ENCODE measurements at regions not wholly inside any gene's neighbourhood (a gene's known extent, or its start where the extent isn't known, plus 50 kb on each side); places are given as distances from the start of the nearest gene placed in this dataset.

DNA sequence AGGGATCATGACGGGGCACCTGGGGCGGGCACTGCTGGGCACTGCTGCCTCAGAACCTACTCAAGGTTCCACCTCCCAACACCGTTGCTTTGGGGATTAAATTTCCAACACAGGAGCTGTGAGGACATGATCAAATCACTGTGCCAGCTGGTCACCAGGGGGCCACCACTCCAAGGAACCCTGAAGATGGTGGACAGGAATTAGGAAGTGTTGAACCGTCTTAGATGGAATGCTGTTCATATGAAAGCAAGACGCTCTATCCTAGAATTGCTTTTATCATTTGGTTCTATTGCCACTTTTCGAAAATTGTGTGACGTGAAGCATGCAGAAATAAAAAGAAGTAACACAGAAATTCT lies 140.3 kb downstream of the DLL1 start:
- TF ChIP-seq, protein P1, sequence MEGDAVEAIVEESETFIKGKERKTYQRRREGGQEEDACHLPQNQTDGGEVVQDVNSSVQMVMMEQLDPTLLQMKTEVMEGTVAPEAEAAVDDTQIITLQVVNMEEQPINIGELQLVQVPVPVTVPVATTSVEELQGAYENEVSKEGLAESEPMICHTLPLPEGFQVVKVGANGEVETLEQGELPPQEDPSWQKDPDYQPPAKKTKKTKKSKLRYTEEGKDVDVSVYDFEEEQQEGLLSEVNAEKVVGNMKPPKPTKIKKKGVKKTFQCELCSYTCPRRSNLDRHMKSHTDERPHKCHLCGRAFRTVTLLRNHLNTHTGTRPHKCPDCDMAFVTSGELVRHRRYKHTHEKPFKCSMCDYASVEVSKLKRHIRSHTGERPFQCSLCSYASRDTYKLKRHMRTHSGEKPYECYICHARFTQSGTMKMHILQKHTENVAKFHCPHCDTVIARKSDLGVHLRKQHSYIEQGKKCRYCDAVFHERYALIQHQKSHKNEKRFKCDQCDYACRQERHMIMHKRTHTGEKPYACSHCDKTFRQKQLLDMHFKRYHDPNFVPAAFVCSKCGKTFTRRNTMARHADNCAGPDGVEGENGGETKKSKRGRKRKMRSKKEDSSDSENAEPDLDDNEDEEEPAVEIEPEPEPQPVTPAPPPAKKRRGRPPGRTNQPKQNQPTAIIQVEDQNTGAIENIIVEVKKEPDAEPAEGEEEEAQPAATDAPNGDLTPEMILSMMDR (conservative IDR thresholded peaks at IDR 0.05): no peak
- no peaks in the 10 kb centered on the region for H3K9me3 Mint-ChIP-seq
- no peak overlapping the region for H3K4me3 Mint-ChIP-seq
- H3K36me3 Mint-ChIP-seq: no peaks in the 10 kb centered on the region
- peaks cover 29% of the 10 kb centered on the region for H3K4me1 Mint-ChIP-seq (ENCODE audit: unreplicated experiment)
- H3K27me3 Mint-ChIP-seq: peaks cover 24% of the 10 kb centered on the region
- DNase-seq (ENCODE audit: extremely low spot score, unreplicated experiment): no peak
- H3K27ac Mint-ChIP-seq: no peak overlapping the region

- no peak overlapping the region for H3K4me3 Mint-ChIP-seq
These were observed 140.9 kb downstream of the DLL1 start for GRCh38 chr6:170149681-170150589.

DNA sequence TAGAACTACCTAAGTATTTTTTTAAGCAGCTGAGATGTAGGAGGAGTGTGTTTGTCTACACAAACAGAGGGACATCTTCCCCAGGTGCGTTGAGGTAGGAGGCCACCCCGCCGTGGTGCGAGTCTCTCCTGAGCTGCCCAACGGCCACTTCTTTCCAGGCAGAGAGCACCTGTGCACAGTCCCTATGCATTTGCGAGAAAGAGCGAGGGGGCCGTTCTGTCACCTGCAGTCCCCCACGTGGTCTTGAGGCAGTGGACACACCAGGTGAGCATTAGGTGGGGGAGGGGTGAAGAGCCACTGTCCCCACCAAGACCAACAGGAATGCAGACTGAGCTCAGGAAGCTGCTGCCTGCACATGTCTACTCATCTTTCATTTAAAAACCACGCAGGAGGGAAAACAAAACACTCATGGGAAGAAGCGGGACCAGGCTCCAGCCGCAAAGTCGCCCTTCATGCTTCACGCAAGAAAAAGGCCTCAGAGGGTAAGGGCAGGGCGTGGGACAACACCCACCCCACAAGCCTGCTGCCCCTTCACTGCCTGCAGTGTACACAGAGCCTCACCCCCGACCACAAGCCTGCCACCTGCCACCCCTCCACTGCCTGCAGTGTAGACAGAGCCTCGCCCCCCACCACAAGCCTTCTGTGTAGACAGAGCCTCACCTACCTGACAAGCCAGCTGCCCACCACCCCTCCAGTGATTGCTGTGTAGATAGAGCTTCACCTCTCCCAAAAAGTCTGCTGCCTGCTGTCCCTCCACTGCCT lies 142.0 kb downstream of the DLL1 start:
- peaks cover 27% of the 10 kb centered on the region for H3K27me3 Mint-ChIP-seq

More at GRCh38 chr6:170149681-170150589, 140.9 kb downstream of the DLL1 start:
- no peak for DNase-seq (ENCODE audit: extremely low spot score, unreplicated experiment)
- Mint-ChIP-seq H3K36me3 (no peaks in the 10 kb centered on the region), H3K27ac (no peak overlapping the region), H3K9me3 (no peaks in the 10 kb centered on the region), H3K4me1 (ENCODE audit: unreplicated experiment) (peaks cover 29% of the 10 kb centered on the region), H3K27me3 (peaks cover 25% of the 10 kb centered on the region)
- TF ChIP-seq, protein P1 (conservative IDR thresholded peaks at IDR 0.05): no peak

DNA sequence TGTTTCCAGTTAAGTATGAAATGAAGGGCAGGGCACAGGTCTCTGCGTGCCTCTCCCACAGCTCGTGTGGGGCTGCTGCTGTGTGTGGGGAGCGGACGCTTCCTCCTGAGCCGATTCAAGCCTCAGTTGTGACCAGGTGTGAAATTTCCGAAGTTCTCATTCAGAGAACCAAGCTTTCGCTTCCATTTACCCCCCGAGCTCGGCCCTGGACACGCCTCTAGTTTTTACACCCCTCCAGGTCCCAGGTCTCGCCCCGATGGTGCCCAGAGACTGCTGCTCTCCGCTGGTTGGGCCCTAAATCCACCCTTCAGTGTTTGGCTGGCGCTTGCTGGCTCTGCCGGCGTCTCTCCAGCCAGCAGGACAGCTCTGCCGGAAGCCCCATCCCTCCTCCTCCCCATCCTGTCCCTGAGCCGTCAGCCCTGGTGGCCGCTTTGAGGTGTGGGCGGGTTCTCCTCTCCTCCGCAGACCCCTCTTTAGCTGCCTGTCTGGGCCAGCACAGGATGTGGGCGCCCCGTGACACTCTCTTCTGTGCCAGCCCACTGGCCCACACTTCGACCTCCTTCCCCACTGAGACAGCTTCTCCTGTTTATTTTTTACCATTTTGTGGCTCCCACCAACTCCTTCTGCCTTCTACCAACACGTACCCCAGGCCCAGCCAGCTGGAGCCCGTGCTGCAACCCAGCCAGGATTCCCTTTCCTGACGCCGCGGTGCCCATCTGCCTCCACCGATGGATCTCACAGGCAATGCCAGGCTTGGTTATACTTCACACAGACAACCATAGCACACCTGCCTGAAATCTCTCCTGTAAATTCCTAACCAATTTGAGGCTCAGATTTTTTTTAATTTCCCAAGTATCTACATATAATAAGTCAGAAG lies 142.8 kb downstream of the DLL1 start:
- Mint-ChIP-seq H3K4me3 (no peak overlapping the region), H3K36me3 (no peaks in the 10 kb centered on the region), H3K4me1 (ENCODE audit: unreplicated experiment) (peaks cover 26% of the 10 kb centered on the region), H3K9me3 (no peaks in the 10 kb centered on the region), H3K27ac (no peak overlapping the region), H3K27me3 (peaks cover 26% of the 10 kb centered on the region)
- TF ChIP-seq, protein P1 (conservative IDR thresholded peaks at IDR 0.05): no peak
- no peak for DNase-seq (ENCODE audit: extremely low spot score, unreplicated experiment)

More for the DNA sequence above, 142.0 kb downstream of the DLL1 start:
- Mint-ChIP-seq H3K9me3 (no peaks in the 10 kb centered on the region), H3K4me1 (ENCODE audit: unreplicated experiment) (peaks cover 29% of the 10 kb centered on the region), H3K4me3 (no peak overlapping the region), H3K27ac (no peak overlapping the region), H3K36me3 (no peaks in the 10 kb centered on the region)
- TF ChIP-seq, protein P1 (conservative IDR thresholded peaks at IDR 0.05): no peak
- no peak for DNase-seq (ENCODE audit: extremely low spot score, unreplicated experiment)

DNA sequence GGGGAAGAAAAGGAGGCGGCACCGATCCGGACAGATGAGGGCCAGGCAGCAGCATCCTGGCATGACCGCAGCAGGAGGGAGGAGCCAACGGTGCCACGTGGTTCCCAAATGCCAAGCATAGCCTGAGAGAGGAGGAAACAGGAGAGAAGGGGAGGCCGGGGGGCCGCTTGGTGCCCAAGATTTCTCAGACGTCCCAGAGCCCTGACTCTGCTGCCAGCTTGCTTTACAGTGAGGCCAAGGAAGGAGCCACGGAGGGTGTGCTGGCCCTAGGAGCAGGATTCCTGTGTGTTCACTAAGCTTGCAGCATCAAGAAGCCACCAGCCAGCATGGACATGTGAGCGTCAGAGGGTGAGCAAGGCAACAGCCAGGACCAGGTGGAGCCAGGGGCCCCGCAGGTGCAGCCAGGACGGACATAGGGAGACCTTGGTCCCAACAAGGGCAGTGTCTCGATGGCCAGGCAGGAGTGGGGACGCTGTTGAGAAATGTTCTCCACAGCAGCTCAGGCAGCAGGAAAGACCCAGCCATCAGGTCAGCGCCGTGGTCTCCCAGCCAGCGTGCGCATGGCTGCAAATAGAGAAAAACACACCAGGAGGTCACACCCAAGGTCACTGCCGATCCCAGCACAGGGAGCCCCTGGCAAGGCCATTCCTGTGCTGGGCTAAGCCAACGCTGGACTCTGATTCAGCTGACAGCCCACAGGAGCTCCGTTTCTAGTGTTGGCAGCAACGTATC lies 143.7 kb downstream of the DLL1 start:
- Mint-ChIP-seq H3K4me3 (no peak overlapping the region), H3K4me1 (ENCODE audit: unreplicated experiment) (peaks cover 21% of the 10 kb centered on the region), H3K36me3 (no peaks in the 10 kb centered on the region), H3K9me3 (no peaks in the 10 kb centered on the region), H3K27ac (no peak overlapping the region), H3K27me3 (peaks cover 23% of the 10 kb centered on the region)
- DNase-seq (ENCODE audit: extremely low spot score, unreplicated experiment): no peak
- TF ChIP-seq, protein P1 (conservative IDR thresholded peaks at IDR 0.05): no peak

Measured in type B pancreatic cell (in vitro differentiated cells).